ENCODE measurements at regions not wholly inside any gene's neighbourhood (a gene's known extent, or its start where the extent isn't known, plus 50 kb on each side); places are given as distances from the start of the nearest gene placed in this dataset.

GRCh38 chr1:212545941-212546635 is 62.5 kb upstream of the ATF3 start:
- TF ChIP-seq, protein P1, sequence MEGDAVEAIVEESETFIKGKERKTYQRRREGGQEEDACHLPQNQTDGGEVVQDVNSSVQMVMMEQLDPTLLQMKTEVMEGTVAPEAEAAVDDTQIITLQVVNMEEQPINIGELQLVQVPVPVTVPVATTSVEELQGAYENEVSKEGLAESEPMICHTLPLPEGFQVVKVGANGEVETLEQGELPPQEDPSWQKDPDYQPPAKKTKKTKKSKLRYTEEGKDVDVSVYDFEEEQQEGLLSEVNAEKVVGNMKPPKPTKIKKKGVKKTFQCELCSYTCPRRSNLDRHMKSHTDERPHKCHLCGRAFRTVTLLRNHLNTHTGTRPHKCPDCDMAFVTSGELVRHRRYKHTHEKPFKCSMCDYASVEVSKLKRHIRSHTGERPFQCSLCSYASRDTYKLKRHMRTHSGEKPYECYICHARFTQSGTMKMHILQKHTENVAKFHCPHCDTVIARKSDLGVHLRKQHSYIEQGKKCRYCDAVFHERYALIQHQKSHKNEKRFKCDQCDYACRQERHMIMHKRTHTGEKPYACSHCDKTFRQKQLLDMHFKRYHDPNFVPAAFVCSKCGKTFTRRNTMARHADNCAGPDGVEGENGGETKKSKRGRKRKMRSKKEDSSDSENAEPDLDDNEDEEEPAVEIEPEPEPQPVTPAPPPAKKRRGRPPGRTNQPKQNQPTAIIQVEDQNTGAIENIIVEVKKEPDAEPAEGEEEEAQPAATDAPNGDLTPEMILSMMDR (IDR thresholded peaks at IDR 0.05): no peak
- TF ChIP-seq POLR2A (IDR thresholded peaks at IDR 0.05) (peak in 1 of 2 donors; percentile 35), EP300 (IDR thresholded peaks at IDR 0.05) (peak; percentile 98)

All from tibial nerve (tissue), 4 donors.